Activated CD8-positive, alpha-beta T cell treated with anti-CD3 and anti-CD28 coated beads, Interleukin-2, amount 10 ng/mL, durations not matched to agents 7 days and 5 days (primary cell): ENCODE measurements at regions not wholly inside any gene's neighbourhood (a gene's known extent, or its start where the extent isn't known, plus 50 kb on each side); places are given as distances from the start of the nearest gene placed in this dataset.

Source experiments
- ATAC-seq: fragments of 150-1000 bp; cut with Tn5 transposase; one replicate; pipeline ENCODE4 v1.10.0; 2021; ENCODE audit warnings: moderate library complexity
- CTCF ChIA-PET: fragments of 350-600 bp; sonication (Branson Sonifier 250); formaldehyde crosslinking; loops from one replicate; lab custom pipeline; 2021; ENCODE audit warnings: antibody characterized with exemption; lab: Charles Lee
- POLR2A ChIA-PET: fragments of 350-600 bp; sonication (Branson Sonifier 250); formaldehyde crosslinking; loops from one replicate; lab custom pipeline; 2021; ENCODE audit warnings: antibody characterized with exemption; lab: Charles Lee
- DNase-seq: peaks from one replicate; pipeline ENCODE4 v3.0.0-alpha.2; 2020
- H3K27ac Mint-ChIP-seq: one replicate; pipeline ENCODE4 v1.8.0; 2021; ENCODE audit warnings: mild to moderate bottlenecking, mixed read lengths
- H3K27me3 Mint-ChIP-seq: one replicate; pipeline ENCODE4 v1.8.0; 2021; ENCODE audit warnings: low read depth, mixed read lengths
- H3K36me3 Mint-ChIP-seq: one replicate; pipeline ENCODE4 v1.8.0; 2021; ENCODE audit warnings: low read depth, mixed read lengths
- H3K4me1 Mint-ChIP-seq: one replicate; pipeline ENCODE4 v1.8.0; 2021; ENCODE audit warnings: low read depth, mixed read lengths
- H3K4me3 Mint-ChIP-seq: one replicate; pipeline ENCODE4 v1.8.0; 2021; ENCODE audit warnings: mild to moderate bottlenecking, mixed read lengths
- H3K9me3 Mint-ChIP-seq: one replicate; pipeline ENCODE4 v1.8.0; 2022; ENCODE audit warnings: mixed read lengths; ENCODE audit not compliant: insufficient read depth

DNA sequence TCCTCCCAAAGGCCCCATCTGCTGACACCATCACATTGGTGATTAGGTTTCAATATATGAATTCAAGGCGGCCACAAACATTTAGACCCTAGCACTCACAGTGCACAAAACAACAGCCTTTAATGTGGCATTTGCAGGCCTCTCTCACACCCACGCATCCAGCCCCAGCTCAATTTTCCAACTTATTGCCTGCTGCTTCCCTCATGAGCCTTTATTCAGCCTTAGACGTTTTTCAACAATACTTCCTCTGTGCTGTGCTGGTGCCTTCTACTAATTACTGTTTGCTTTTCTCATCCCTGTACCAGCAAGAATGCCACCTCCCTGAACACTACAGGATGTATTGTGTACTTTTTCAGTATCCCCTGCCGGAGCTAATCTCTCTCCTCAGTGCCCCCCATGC lies 334.6 kb downstream of the GABRB3 start:
- POLR2A ChIA-PET = no interaction called here
- CTCF ChIA-PET = no interaction called here

DNA sequence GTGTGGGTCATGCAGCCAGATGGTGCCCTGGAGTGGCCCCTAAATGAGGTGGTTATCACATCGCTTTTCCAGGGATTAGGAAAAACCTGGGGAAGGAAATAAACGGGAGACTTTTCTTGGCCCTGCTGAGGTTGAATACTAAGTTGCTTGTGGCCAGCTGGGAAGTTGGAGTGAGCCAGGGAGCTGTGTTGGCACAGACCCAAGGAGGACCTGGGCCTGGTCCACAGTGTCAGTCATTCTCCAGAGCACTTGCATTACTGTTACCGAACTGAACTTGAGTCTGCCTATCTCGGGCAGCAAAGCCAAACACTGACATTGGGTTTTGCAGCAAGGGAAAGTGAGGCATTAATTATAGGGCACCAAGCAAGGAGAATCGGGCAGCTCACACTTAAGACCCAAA lies 339.0 kb downstream of the GABRB3 start:
- CTCF ChIA-PET = no interaction called here
- POLR2A ChIA-PET = no interaction called here
- Mint-ChIP-seq H3K4me1 (no peaks in the 10 kb centered on the region), H3K4me3 (no peak overlapping the region), H3K27ac (no peak overlapping the region), H3K36me3 (no peaks in the 10 kb centered on the region), H3K27me3 (no peaks in the 10 kb centered on the region), H3K9me3 (peaks cover 18% of the 10 kb centered on the region)
- no peak for ATAC-seq
- no peak for DNase-seq

More for the DNA sequence above, 334.6 kb downstream of the GABRB3 start:
- DNase-seq (no peak), ATAC-seq (no peak)
- no peaks in the 10 kb centered on the region for H3K36me3 Mint-ChIP-seq
- no peaks in the 10 kb centered on the region for H3K27me3 Mint-ChIP-seq
- H3K4me1 Mint-ChIP-seq = no peaks in the 10 kb centered on the region
- H3K9me3 Mint-ChIP-seq = peaks cover 17% of the 10 kb centered on the region
- H3K4me3 Mint-ChIP-seq = no peak overlapping the region
- H3K27ac Mint-ChIP-seq = no peak overlapping the region

DNA sequence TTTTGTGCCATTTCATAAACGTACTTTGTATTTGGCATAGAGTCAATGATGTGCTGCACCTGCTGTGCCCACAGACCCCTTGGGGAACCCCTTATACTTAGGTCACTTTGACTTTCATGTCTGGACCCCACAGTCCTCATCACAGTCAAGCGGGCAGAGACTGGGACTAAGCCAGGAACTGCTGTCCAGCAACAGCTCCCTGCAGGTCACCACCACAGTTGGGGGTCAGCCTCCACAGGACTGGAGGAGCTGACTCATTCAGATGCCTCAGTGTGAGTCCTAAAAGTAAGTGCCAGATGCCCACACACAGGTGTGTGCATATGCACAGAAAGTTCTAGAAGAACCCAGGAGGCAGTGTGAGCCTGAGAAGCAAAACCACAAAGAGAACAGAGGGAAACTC lies 339.8 kb downstream of the GABRB3 start:
- Mint-ChIP-seq H3K4me3 (no peak overlapping the region), H3K4me1 (no peaks in the 10 kb centered on the region), H3K9me3 (peaks cover 18% of the 10 kb centered on the region), H3K36me3 (no peaks in the 10 kb centered on the region), H3K27me3 (no peaks in the 10 kb centered on the region), H3K27ac (no peak overlapping the region)
- ATAC-seq = no peak
- CTCF ChIA-PET = no interaction called here
- POLR2A ChIA-PET = no interaction called here
- no peak for DNase-seq

DNA sequence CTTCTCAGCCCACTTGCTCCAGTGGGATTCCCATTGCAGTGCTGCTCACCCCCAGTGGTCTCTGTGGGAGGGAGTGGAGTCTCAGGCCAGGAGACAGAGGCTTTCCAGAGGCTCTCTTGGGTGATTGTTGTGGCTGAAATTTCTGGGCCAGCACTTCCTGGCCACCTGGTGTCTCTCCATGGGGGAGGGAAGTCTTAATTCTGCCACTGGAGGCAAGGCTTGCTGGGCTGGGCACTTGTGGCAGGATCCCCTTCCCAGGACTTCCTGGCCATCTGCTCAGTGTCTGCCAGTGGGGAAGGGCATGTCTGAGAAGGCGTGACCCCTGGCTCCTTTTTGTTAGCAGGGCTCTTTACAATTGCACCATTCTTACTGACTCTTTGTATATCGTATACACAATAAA lies 351.8 kb downstream of the GABRB3 start:
- ChIA-PET POLR2A (no interaction called here), CTCF (no interaction called here)
- Mint-ChIP-seq H3K4me3 (no peak overlapping the region), H3K4me1 (no peaks in the 10 kb centered on the region), H3K9me3 (peaks cover 8% of the 10 kb centered on the region), H3K27me3 (no peaks in the 10 kb centered on the region), H3K27ac (no peak overlapping the region), H3K36me3 (no peaks in the 10 kb centered on the region)
- ATAC-seq (no peak), DNase-seq (no peak)

DNA sequence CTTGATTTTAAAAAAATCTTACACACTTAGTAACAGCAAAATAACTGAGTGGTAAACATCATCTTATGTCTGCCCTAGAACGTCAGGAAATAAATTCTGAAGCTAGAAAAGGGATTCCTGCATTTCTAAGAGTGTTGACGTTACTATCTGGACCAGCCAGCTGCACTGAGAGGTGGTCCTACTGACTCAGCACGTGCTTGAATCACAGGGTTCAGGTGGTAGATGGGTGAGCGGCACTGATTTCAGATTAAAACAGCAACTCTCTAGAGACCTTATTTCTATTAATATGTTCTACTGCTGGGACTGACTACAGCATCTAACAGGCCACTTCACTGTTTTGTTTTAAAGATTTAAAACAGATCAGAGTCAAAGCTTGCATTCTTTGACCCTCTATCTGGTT lies 377.2 kb downstream of the GABRB3 start:
- H3K36me3 Mint-ChIP-seq = no peaks in the 10 kb centered on the region
- no peak overlapping the region for H3K4me3 Mint-ChIP-seq
- ChIA-PET POLR2A (no interaction called here), CTCF (no interaction called here)
- H3K27ac Mint-ChIP-seq = no peak overlapping the region
- no peak for ATAC-seq
- no peaks in the 10 kb centered on the region for H3K4me1 Mint-ChIP-seq
- no peaks in the 10 kb centered on the region for H3K9me3 Mint-ChIP-seq
- DNase-seq = no peak
- no peaks in the 10 kb centered on the region for H3K27me3 Mint-ChIP-seq

DNA sequence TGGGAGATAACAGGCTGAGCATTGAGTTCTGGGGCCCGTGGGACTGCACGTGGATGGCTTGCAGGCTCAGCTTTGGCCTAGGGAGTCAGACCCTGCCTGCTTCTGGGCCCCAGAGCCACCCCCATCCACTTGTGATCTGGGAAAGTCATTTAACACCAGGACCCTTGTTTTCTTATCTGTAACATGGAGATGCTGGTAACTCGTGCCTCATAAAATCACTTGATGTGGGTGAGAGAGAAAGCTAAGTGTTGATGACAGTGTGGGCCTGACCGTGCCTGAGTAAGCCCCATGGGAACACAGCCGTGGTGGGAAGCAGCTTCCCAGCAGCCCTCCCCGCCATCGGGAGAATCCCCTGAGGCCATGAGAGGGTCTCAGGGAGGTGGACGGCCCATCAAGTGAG lies 378.1 kb downstream of the GABRB3 start:
- POLR2A ChIA-PET = no interaction called here
- H3K4me3 Mint-ChIP-seq = no peak overlapping the region
- no peaks in the 10 kb centered on the region for H3K27me3 Mint-ChIP-seq
- H3K9me3 Mint-ChIP-seq = no peaks in the 10 kb centered on the region
- ATAC-seq = no peak
- CTCF ChIA-PET = no interaction called here
- no peak overlapping the region for H3K27ac Mint-ChIP-seq
- no peaks in the 10 kb centered on the region for H3K36me3 Mint-ChIP-seq
- no peaks in the 10 kb centered on the region for H3K4me1 Mint-ChIP-seq
- DNase-seq = no peak

DNA sequence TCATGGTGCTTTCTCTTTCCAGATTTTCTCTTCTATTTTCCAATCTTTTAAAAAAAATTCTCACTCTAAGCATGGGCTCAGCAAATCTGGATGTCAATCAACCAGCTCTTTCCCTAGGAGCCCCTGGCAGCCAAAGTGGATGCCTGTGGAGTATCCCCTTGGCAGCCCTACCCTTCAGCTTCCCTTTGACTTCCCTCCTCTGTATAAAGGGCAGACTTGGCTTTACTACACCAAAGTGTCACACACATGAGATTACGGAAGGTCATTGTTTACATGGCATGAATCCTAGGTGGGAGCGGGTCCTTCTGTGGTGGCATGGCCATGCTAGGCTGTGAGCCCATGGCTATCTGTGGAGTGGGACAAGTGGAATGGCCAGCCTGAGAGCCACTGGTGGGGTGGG lies 379.9 kb downstream of the GABRB3 start:
- no peaks in the 10 kb centered on the region for H3K36me3 Mint-ChIP-seq
- ChIA-PET CTCF (no interaction called here), POLR2A (no interaction called here)
- no peak overlapping the region for H3K27ac Mint-ChIP-seq
- H3K9me3 Mint-ChIP-seq = no peaks in the 10 kb centered on the region
- H3K4me3 Mint-ChIP-seq = no peak overlapping the region
- H3K4me1 Mint-ChIP-seq = no peaks in the 10 kb centered on the region
- no peaks in the 10 kb centered on the region for H3K27me3 Mint-ChIP-seq
- no peak for DNase-seq
- no peak for ATAC-seq

DNA sequence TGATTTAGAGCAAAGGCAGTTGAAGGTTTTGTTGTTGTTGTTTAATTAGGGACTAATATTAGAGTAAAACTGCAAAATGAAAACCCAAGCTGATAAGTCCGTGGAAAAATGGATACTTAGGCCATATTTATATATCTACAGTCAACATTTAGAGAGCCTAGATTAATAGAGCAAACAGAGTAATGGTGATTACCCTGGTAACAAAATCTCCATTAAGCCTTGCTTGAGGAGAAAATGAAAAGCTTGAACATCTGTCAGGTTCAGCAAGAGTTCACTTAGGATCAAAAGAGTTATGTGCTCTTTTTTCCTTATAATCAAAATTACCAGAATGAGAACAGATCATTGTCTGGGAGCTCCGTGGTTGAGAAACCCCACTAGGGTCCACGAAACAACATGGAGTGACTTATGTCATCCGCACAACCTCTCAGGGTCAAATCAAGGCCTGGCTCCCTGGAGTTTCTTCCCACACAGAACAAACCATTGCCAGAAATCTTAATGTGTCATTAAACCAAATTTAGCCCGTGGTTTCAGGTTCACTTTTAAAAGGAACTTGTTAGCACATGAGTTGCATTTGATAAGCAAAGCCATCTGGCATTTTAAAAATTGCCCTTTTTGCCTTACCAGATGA lies 381.2 kb downstream of the GABRB3 start:
- no peak overlapping the region for H3K27ac Mint-ChIP-seq
- POLR2A ChIA-PET = no interaction called here
- no peaks in the 10 kb centered on the region for H3K36me3 Mint-ChIP-seq
- H3K4me3 Mint-ChIP-seq = no peak overlapping the region
- H3K4me1 Mint-ChIP-seq = no peaks in the 10 kb centered on the region
- DNase-seq (no peak), ATAC-seq (no peak)
- CTCF ChIA-PET = no interaction called here
- H3K27me3 Mint-ChIP-seq = no peaks in the 10 kb centered on the region
- no peaks in the 10 kb centered on the region for H3K9me3 Mint-ChIP-seq

DNA sequence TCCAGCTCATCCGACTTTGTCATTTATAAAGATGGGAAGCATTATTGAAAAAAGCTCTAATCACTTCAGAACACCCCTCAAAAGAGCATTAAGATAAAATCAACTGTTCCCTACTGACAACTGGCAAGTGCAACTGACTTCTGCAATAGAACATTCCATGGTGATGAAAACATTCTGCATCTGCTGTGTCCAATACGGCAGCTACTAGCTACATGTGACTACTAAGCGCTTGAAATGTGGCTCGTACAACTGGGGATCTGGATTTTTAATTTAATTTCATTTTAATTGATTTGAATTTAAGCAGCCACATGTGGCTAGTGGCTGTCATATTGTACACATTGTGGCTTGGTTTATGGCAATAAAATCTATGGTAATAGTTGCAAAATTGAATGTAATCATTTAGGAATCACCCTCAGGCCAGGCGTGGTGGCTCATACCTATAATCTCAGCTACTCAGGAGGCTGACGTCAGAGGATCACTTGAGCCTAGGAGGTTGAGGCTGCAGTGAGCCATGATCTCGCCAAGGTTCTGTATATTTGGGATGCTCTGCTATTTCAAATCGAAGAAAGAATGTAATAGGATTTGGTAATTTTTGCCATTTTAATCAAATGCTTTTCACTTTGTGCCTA lies 390.3 kb downstream of the GABRB3 start:
- no peak for DNase-seq
- H3K27me3 Mint-ChIP-seq = no peaks in the 10 kb centered on the region
- H3K27ac Mint-ChIP-seq = no peak overlapping the region
- H3K9me3 Mint-ChIP-seq = peaks cover 5% of the 10 kb centered on the region
- ChIA-PET CTCF (no interaction called here), POLR2A (no interaction called here)
- H3K36me3 Mint-ChIP-seq = no peaks in the 10 kb centered on the region
- no peaks in the 10 kb centered on the region for H3K4me1 Mint-ChIP-seq
- H3K4me3 Mint-ChIP-seq = no peak overlapping the region
- ATAC-seq = no peak

DNA sequence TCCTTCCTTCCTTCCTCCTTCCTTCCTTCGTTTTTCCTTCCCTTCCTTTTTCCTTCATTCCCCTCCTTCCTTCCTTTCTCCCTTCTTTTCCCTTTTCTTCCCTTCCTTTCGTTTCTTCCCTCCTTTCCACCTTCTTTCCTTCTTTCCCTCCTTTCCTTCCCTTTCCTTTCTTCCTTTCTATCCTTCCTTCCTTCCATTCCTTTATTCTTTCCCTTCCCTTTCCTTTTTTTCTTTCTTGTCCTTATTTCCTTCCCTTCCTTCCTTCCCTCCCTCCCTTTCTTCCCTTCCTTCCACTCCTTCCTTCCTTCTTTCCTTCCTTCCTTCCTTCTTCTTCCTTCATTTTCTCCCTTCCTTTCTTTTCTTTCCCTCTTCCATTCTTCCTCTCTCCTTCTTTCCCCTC lies 394.6 kb downstream of the GABRB3 start:
- H3K4me1 Mint-ChIP-seq = no peaks in the 10 kb centered on the region
- CTCF ChIA-PET = no interaction called here
- no peaks in the 10 kb centered on the region for H3K36me3 Mint-ChIP-seq
- POLR2A ChIA-PET = interaction anchor here (0.6 kb wide), 1 partner anchor 17 kb away, joined by 3 read pairs; no protein-coding TSS in a partner anchor
- DNase-seq (no peak), ATAC-seq (no peak)
- no peak overlapping the region for H3K27ac Mint-ChIP-seq
- H3K27me3 Mint-ChIP-seq = no peaks in the 10 kb centered on the region
- H3K4me3 Mint-ChIP-seq = no peak overlapping the region
- H3K9me3 Mint-ChIP-seq = peaks cover 11% of the 10 kb centered on the region

DNA sequence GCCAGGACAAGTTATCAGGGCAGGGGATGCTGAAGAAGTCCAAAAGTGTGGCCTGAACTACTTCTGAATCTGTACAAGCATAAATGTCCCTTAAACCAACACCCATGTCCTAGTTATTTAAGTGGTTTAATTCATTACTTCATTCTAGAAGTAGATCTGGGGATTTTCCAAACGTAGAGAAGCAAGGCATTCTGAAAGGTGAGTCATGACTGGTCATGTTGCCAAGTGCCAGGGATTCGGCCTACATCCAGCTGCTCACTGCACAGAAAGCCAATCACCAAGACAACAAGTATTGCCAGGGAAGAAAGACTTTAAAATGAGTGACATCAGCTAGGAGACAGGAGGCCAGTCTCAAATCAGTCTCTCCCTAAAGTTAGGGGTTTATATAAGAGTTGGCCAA lies 396.6 kb downstream of the GABRB3 start:
- ATAC-seq (no peak), DNase-seq (no peak)
- no peaks in the 10 kb centered on the region for H3K4me1 Mint-ChIP-seq
- no peak overlapping the region for H3K27ac Mint-ChIP-seq
- H3K4me3 Mint-ChIP-seq = no peak overlapping the region
- H3K36me3 Mint-ChIP-seq = no peaks in the 10 kb centered on the region
- peaks cover 13% of the 10 kb centered on the region for H3K9me3 Mint-ChIP-seq
- no peaks in the 10 kb centered on the region for H3K27me3 Mint-ChIP-seq
- POLR2A ChIA-PET = no interaction called here
- CTCF ChIA-PET = no interaction called here

DNA sequence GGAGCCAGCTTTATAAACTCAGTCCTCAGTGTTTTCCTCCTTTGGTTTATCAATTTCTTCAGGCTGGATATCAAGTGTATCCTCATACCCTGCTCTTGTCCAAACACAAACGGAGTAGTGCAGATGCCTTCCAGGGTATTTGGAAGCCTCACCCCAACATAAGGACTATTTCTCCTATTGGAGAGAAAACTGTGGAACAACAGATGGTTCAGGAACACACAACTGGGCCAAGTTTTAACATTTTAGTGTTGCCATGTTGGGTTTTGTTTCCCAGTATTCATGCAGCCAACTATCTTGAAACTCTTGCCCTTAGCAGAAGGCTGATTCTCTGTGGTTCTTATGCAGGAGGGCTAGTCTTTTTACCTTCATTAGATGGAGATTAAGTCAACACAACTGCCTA lies 398.1 kb downstream of the GABRB3 start:
- H3K9me3 Mint-ChIP-seq = peaks cover 16% of the 10 kb centered on the region
- no peaks in the 10 kb centered on the region for H3K27me3 Mint-ChIP-seq
- H3K4me3 Mint-ChIP-seq = no peak overlapping the region
- ATAC-seq (no peak), DNase-seq (no peak)
- H3K4me1 Mint-ChIP-seq = no peaks in the 10 kb centered on the region
- H3K36me3 Mint-ChIP-seq = no peaks in the 10 kb centered on the region
- ChIA-PET CTCF (no interaction called here), POLR2A (no interaction called here)
- H3K27ac Mint-ChIP-seq = no peak overlapping the region

DNA sequence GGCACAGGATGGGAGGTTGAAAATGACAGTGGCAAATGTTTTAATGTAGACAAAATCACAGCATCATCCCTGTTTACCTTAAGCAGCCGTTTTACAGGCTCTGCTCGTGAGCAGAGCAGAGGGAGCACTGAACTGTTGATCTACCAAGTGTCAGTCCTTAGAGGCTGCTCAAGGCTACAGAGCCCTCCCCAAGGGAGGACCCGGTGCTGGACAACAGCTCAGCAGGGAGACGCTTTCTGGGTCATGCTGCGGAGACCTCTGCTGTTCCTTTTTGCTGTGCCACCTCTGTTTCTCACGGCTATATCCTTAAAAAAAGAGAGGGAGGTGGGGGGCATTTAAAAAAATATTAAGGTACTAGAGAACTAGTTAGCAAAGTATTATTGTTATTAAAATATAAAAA lies 400.2 kb downstream of the GABRB3 start:
- POLR2A ChIA-PET = no interaction called here

More for the DNA sequence above, 400.2 kb downstream of the GABRB3 start:
- H3K4me3 Mint-ChIP-seq = no peak overlapping the region
- CTCF ChIA-PET = no interaction called here
- H3K27ac Mint-ChIP-seq = no peak overlapping the region
- DNase-seq (no peak), ATAC-seq (no peak)
- peaks cover 21% of the 10 kb centered on the region for H3K9me3 Mint-ChIP-seq
- no peaks in the 10 kb centered on the region for H3K36me3 Mint-ChIP-seq
- no peaks in the 10 kb centered on the region for H3K4me1 Mint-ChIP-seq
- H3K27me3 Mint-ChIP-seq = no peaks in the 10 kb centered on the region
